Activated T-cell treated with anti-CD3 and anti-CD28 coated beads for 24 hours (primary cell): ENCODE measurements at regions not wholly inside any gene's neighbourhood (a gene's known extent, or its start where the extent isn't known, plus 50 kb on each side); places are given as distances from the start of the nearest gene placed in this dataset.

ENCODE experiments used
- DNase-seq: peaks from one replicate; pipeline ENCODE4 v3.0.0-alpha.2; 2020; ENCODE audit warnings: low read depth

GRCh38 chr16:61596655-61597054 is 439.6 kb downstream of the CDH8 start:
- no peak for DNase-seq

DNA sequence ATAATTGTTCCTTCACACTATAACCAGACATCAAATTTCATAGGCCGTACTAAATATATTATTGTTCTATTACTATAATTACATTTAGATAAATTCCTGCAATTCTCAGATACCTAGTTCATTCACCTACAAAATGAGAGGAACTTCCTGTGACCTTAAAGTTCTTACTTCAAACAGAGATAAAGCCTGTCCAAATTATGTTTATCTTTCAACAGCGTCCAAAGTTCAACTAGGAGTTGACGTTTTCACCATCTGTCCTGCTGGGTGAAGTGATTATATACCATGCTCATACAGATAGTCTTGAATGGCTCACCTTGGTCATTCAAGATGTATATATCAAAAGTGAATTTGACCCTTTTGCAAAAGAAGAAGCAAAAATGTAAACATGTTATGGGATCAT is 440.6 kb downstream of the CDH8 start:
- DNase-seq, result no peak

GRCh38 chr16:61590577-61590976 is 445.7 kb downstream of the CDH8 start:
- no peak for DNase-seq

GRCh38 chr16:61587526-61587925 is 448.7 kb downstream of the CDH8 start:
- DNase-seq, result no peak

GRCh38 chr16:61581417-61582046 is 454.7 kb downstream of the CDH8 start:
- no peak for DNase-seq

DNA sequence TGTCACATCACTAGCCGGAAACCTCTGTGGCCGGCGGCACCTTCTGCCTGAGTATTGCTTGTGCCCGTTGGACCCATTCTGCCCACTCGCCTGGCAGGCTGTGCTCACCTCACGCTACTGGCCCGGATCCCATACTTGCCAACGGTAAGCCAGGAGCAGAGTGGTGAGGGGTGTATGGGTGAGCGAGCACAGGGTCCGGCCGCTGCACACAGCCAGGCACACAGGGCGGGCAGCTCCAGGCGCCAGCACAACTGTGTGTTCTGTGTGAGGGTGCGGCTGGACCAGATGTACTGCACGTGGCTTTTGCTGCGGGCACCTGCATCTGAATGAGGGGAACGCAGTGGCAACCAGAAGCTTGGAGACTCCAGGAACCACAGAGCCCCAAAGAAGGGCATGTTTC is 455.7 kb downstream of the CDH8 start:
- DNase-seq, result no peak

DNA sequence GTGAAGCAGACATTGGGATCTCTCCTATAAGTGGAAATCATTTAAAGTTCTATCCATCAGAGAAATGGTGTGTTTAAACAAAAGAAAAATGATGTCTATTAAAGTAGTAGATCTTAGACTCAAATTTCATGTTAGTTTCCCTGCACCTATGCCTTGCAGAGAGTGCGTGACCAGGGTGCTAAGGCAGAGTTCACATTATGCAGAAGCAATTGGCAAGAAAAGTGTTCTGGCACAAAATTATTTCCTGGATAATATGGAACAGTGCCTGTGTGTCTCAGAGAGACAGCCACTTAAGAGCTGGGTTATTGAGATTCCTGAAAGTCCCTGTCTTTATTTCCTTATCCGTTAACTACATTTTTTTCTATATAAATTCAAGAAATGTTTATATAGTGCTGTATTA is 457.0 kb downstream of the CDH8 start:
- no peak for DNase-seq

GRCh38 chr16:61576476-61576875 is 459.8 kb downstream of the CDH8 start:
- no peak for DNase-seq

- no peak for DNase-seq
Observed at GRCh38 chr16:61575617-61576016, 460.6 kb downstream of the CDH8 start.

DNA sequence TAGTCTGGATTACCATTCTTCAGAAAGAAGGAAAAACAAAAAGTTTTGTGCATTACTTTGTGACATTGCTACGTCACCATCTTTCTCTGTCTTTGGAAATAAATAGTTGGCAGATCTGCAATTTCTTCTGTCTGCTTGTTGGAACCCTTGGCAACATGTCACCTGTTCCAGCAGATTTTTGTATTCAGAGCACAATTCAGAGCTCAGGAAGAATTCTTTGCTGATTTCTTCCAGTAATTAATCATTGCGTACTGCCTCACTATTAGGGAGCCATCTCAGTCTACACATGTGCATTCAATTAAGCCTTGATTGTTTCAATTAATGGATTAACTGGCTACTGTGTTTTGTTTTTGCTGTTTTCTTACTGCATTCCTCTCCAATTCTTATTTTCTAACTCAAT is 467.2 kb downstream of the CDH8 start:
- DNase-seq, result no peak

- DNase-seq, result no peak
Observed at GRCh38 chr16:61564716-61565115, 471.5 kb downstream of the CDH8 start.

- DNase-seq, result no peak
Observed at GRCh38 chr16:61555718-61556441, 480.4 kb downstream of the CDH8 start.

DNA sequence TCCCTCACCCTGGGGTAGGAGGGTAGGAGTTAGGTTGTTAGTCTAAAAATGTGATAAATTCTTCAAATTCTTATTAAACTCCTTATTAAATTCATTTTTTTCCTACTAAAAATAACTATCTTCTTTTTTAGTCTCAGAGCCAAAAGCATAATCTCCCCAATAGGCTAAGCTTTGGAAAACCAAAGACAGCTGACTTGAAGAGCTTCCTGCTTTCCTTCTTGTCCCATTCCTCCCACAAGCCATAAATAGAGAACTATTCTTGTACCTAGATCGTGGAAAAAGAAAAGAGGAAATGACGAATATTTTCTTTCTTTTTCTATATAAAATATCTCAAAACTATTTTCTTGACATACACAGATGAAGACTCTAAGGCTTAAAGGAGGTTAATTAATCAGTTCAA is 486.9 kb downstream of the CDH8 start:
- DNase-seq, result no peak

GRCh38 chr16:61547626-61548025 is 488.6 kb downstream of the CDH8 start:
- DNase-seq, result no peak

GRCh38 chr16:61544165-61544564 is 492.1 kb downstream of the CDH8 start:
- DNase-seq, result no peak

- DNase-seq, result no peak
Observed at GRCh38 chr16:61540216-61540615, 496.0 kb downstream of the CDH8 start.

GRCh38 chr16:61530697-61531096 is 505.5 kb downstream of the CDH8 start:
- no peak for DNase-seq

DNA sequence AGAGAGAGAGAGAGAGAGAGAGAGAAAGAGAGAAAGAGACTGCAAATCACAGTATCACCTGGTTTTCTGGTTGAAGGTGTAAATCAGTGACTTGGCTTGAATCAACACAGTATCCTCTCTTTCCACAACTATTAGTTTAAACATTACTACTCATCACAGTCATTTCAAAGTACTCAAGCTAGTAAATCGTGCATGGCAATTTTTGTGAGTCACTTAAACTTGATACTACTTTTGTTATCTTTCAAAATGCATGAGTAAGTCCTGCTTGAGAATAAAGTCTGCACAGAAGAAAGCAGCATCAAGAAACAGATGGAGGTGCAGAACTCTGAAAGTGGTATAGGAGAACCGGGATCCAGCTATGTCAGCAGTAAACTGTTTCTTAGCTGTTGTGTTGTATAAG is 535.4 kb downstream of the CDH8 start:
- DNase-seq, result no peak

GRCh38 chr16:61480250-61480649 is 556.0 kb downstream of the CDH8 start:
- DNase-seq, result no peak

DNA sequence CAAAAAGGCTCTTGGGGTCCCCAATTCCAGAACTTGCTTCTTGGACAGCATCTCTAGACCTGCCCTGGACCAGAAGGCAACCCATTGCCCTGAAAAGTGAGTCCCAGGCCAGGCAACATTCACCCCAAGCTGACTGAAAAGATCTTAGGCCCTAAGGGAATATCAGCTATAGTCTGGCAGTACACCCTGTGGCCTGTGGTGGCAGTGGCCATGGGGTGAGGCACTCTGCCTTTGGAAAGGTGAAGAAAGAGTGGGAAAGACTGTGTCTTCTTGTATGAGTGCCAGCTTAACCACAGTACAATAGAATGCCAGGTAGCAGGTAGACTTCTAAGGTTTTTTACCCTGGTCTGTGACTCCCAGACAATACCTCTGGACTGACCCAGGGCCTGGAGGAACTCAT is 564.5 kb downstream of the CDH8 start:
- no peak for DNase-seq

DNA sequence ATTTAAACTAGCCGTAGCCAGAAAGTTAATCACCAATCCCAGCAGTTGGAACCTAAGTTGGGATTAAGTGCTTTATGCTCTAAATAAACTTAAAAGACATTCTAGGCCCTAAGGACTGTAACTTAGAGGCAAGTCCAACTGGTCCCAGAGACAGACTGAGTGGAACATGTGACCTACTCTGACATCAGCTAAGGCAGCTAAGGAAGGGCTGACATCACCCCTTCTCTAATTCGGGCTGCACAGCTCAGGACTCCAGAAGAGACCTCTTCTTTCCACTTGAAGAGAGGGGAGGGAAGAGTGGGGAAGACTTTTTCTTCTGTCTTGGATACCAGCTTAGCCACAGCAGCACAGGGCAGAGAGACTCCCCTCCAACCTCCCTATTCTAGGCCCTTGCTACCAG is 565.2 kb downstream of the CDH8 start:
- no peak for DNase-seq

DNA sequence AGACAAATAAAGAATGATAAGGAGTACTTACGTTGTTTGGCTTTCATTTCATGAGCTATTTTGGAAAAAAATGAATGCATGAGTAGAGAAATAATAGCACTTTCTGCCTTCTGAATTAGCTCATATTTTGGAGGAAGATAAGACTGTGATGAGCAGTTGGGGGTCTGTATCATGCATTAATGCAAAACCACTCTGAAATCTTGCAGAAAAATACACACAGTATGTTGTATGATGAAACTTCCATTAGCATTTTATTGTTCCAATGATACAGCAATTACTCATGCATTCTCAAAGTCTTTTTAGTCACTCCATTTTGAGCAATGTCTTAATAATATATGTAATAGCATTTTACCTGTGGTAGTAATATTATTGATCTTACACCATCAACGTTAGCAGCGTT is 571.0 kb downstream of the CDH8 start:
- DNase-seq, result no peak

- no peak for DNase-seq
Observed at GRCh38 chr16:61460020-61460419, 576.2 kb downstream of the CDH8 start.

DNA sequence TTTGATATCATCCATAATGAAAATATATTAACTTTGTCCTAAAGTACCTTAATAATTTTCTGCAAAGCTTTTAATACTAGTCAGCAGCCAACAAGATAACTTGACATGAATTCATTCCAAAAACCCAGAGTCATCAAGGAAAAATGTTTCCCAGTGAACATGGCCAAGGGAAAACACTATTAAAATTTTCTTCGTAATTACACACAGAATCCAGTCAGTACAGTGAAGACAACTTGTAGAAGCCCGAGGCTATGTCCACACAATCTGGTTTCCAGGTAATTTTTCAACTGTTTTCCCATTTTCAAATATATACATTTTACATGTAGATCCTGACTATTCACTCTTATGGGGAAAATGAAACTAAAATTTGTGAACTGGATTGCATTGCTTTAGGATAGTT is 600.9 kb downstream of the CDH8 start:
- DNase-seq, result no peak
